HG03342 (cell line): ENCODE measurements at regions not wholly inside any gene's neighbourhood (a gene's known extent, or its start where the extent isn't known, plus 50 kb on each side); places are given as distances from the start of the nearest gene placed in this dataset.

ENCODE experiments used
- ATAC-seq: cut with Tn5 transposase; IDR thresholded peaks from one replicate; pipeline ENCODE4 v1.9.1; 2021; ENCODE audit warnings: mild to moderate bottlenecking, moderate library complexity; ENCODE audit not compliant: unreplicated experiment

GRCh38 chr15:99921101-99921500 lies 187.9 kb upstream of the LYSMD4 start:
- no peak for ATAC-seq

GRCh38 chr15:99918072-99918471 lies 184.8 kb upstream of the LYSMD4 start:
- no peak for ATAC-seq

GRCh38 chr15:99917252-99917651 lies 184.0 kb upstream of the LYSMD4 start:
- ATAC-seq: no peak

- ATAC-seq: no peak
These were observed 183.5 kb upstream of the LYSMD4 start for GRCh38 chr15:99916668-99917223.

GRCh38 chr15:99914723-99915122 lies 181.5 kb upstream of the LYSMD4 start:
- ATAC-seq: no peak

GRCh38 chr15:99911816-99912215 lies 178.6 kb upstream of the LYSMD4 start:
- ATAC-seq: no peak

- ATAC-seq: no peak
These were observed 176.5 kb upstream of the LYSMD4 start for GRCh38 chr15:99909592-99910295.

- no peak for ATAC-seq
These were observed 174.5 kb upstream of the LYSMD4 start for GRCh38 chr15:99907698-99908097.

- ATAC-seq: no peak
These were observed 173.6 kb upstream of the LYSMD4 start for GRCh38 chr15:99906793-99907192.

- ATAC-seq: no peak
These were observed 173.1 kb upstream of the LYSMD4 start for GRCh38 chr15:99906311-99906710.

- no peak for ATAC-seq
These were observed 169.2 kb upstream of the LYSMD4 start for GRCh38 chr15:99902248-99902928.

- ATAC-seq: no peak
These were observed 162.7 kb upstream of the LYSMD4 start for GRCh38 chr15:99895956-99896311.

GRCh38 chr15:99895189-99895955 lies 162.1 kb upstream of the LYSMD4 start:
- ATAC-seq: no peak

GRCh38 chr15:99878835-99879234 lies 145.6 kb upstream of the LYSMD4 start:
- ATAC-seq: no peak

- ATAC-seq: no peak
These were observed 140.2 kb upstream of the LYSMD4 start for GRCh38 chr15:99873451-99873850.

- no peak for ATAC-seq
These were observed 130.4 kb upstream of the LYSMD4 start for GRCh38 chr15:99863550-99864198.

GRCh38 chr15:99857836-99858235 lies 124.6 kb upstream of the LYSMD4 start:
- no peak for ATAC-seq

- ATAC-seq: no peak
These were observed 117.3 kb upstream of the LYSMD4 start for GRCh38 chr15:99850517-99850916.

GRCh38 chr15:99845009-99845408 lies 111.8 kb upstream of the LYSMD4 start:
- ATAC-seq: peak; percentile 46

- no peak for ATAC-seq
These were observed 110.9 kb upstream of the LYSMD4 start for GRCh38 chr15:99844150-99844549.

GRCh38 chr15:99842071-99842470 lies 108.8 kb upstream of the LYSMD4 start:
- no peak for ATAC-seq
